ENCODE measurements at regions not wholly inside any gene's neighbourhood (a gene's known extent, or its start where the extent isn't known, plus 50 kb on each side); places are given as distances from the start of the nearest gene placed in this dataset.

- Histone ChIP-seq H3K27ac (no peak overlapping the region), H3K4me3 (no peak overlapping the region)
- no peak for DNase-seq (ENCODE audit: low spot score)
- TF ChIP-seq CTCF (IDR thresholded peaks at IDR 0.05): no peak
Observed at GRCh38 chr5:114565871-114566270, 204.0 kb downstream of the KCNN2 start.

GRCh38 chr5:114565139-114565538 lies 203.3 kb downstream of the KCNN2 start:
- Histone ChIP-seq H3K27ac (no peak overlapping the region), H3K4me3 (no peak overlapping the region)
- DNase-seq (ENCODE audit: low spot score): no peak
- no peak for TF ChIP-seq CTCF (IDR thresholded peaks at IDR 0.05)

- Histone ChIP-seq H3K27ac (no peak overlapping the region), H3K4me3 (no peak overlapping the region)
- TF ChIP-seq CTCF (IDR thresholded peaks at IDR 0.05): no peak
- DNase-seq (ENCODE audit: low spot score): no peak
Observed at GRCh38 chr5:114561415-114561814, 199.5 kb downstream of the KCNN2 start.

Data from coronary artery (tissue), 2 donors.